Adrenal gland (tissue), 9 donors: ENCODE measurements at regions not wholly inside any gene's neighbourhood (a gene's known extent, or its start where the extent isn't known, plus 50 kb on each side); places are given as distances from the start of the nearest gene placed in this dataset.

Experiments used
- DNase-seq, 7 donors: peaks; one replicate each; pipeline ENCODE4 v3.0.0-alpha.2; 2019 to 2020
- H3K27ac ChIP-seq, 5 donors: fragments of 200-600 bp; sonication (generic) in 4 of 5; 1 replicate in 3 of 5; 2 replicates in 2 of 5; pipeline versions ENCODE4 v1.5.1 to v1.8.0; 2016 to 2020; ENCODE audit warnings: mild to moderate bottlenecking in 1 of 5
- H3K27me3 ChIP-seq: fragments of 200-600 bp; 2 replicates; pipeline ENCODE4 v1.8.0; 2021
- H3K36me3 ChIP-seq, 2 donors: fragments of 200-600 bp; replicated peaks in 1 of 2; 1 replicate in 1 of 2; 2 replicates in 1 of 2; pipeline versions ENCODE4 v1.5.1 to v1.8.0; 2018 to 2022
- H3K4me1 ChIP-seq, 2 donors: fragments of 200-600 bp; replicated peaks in 1 of 2; 1 replicate in 1 of 2; 2 replicates in 1 of 2; pipeline versions ENCODE4 v1.5.1 to v1.8.0; 2018 to 2021
- H3K4me3 ChIP-seq, 4 donors: fragments of 200-600 bp; sonication (generic) in 3 of 4; one replicate each; pipeline ENCODE4 v1.5.1; 2016 to 2018
- H3K9me3 ChIP-seq, 3 donors: fragments of 200-600 bp; sonication (generic) in 1 of 3; replicated peaks in 1 of 3; 1 replicate in 2 of 3; 2 replicates in 1 of 3; pipeline versions ENCODE4 v1.5.1 to v1.8.0; 2016 to 2021
- POLR2A ChIP-seq, 2 donors: fragments of 450-650 bp; IDR thresholded peaks; one replicate each; pipeline ENCODE4 v1.6.1; 2017; ENCODE audit warnings: antibody characterized with exemption in 2 of 2, mild to moderate bottlenecking in 2 of 2, moderate library complexity in 1 of 2
- WGBS, 4 donors: extraction: QIAGEN DNeasy Blood & Tissue Kit in 2 of 4; methylation state at CpG; one replicate each; pipeline versions ENCODE4 v1.1.5 to v1.1.7; 2013 to 2017; 5-methylcytosine and 5-hydroxymethylcytosine counted together
- intact Hi-C, 2 donors: fragments of 100-400 bp; cut with DNase I; formaldehyde crosslinking; loops; one replicate each; pipeline versions ENCODE4 v1.14.1 to v1.15.0; 2022 to 2023
- TF ChIP-seq, protein P1 (sequence below), 6 experiments: fragments of 450-650 bp in 4 of 6; fragments of 200-600 bp in 2 of 6; sonication (generic) in 1 of 6; IDR thresholded peaks; 1 replicate in 5 of 6; 2 replicates in 1 of 6; pipeline versions ENCODE4 v1.5.1 to v1.8.0; 2016 to 2021; ENCODE audit warnings: antibody characterized with exemption in 6 of 6, mild to moderate bottlenecking in 2 of 6, moderate library complexity in 1 of 6
- donor health status: healthy with polysubstance abuse.
- donor health status: Bipolar disorder and iron deficiency.
- donor health status: DM: yes; HTN: yes; CAD: no.
- donor health status: DM: no; HTN: no; CAD: no.
- donor health status: DM: no; HTN: no; CAD: no.

DNA sequence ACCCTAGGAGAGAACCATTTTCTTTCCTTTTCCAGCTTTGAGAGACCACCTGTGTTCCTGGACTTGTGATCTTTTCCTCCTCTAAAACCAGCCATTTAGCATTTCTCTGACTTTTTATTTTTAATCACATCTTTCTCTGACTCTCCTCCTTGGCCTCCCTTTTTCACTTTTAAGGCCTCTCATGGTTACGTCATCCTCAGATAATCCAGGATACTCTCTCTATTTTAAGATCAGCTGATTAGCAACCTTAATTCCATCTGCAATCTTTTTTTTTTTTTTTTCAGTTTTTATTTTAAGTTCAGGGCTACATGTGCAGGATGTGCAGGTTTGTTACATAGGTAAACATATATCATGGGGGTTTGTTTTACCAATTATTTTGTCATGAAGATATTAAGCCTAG, 54.0 kb downstream of the RFPL4B start:
- intact Hi-C loops, result no loop called here
- Histone ChIP-seq H3K4me1 (no peaks in the 10 kb centered on the region), H3K27ac (no peak overlapping the region), H3K27me3 (no peaks in the 10 kb centered on the region), H3K9me3 (no peaks in the 10 kb centered on the region), H3K36me3 (no peaks in the 10 kb centered on the region), H3K4me3 (no peak overlapping the region)
- 80 to 85% (median 83%) methylated on average over 1 of the region's 1 CpG for WGBS, 4 donors
- no peak for TF ChIP-seq POLR2A (IDR thresholded peaks at IDR 0.05)
- TF ChIP-seq, protein P1, sequence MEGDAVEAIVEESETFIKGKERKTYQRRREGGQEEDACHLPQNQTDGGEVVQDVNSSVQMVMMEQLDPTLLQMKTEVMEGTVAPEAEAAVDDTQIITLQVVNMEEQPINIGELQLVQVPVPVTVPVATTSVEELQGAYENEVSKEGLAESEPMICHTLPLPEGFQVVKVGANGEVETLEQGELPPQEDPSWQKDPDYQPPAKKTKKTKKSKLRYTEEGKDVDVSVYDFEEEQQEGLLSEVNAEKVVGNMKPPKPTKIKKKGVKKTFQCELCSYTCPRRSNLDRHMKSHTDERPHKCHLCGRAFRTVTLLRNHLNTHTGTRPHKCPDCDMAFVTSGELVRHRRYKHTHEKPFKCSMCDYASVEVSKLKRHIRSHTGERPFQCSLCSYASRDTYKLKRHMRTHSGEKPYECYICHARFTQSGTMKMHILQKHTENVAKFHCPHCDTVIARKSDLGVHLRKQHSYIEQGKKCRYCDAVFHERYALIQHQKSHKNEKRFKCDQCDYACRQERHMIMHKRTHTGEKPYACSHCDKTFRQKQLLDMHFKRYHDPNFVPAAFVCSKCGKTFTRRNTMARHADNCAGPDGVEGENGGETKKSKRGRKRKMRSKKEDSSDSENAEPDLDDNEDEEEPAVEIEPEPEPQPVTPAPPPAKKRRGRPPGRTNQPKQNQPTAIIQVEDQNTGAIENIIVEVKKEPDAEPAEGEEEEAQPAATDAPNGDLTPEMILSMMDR (IDR thresholded peaks at IDR 0.05), result no peak
- no peak for DNase-seq

DNA sequence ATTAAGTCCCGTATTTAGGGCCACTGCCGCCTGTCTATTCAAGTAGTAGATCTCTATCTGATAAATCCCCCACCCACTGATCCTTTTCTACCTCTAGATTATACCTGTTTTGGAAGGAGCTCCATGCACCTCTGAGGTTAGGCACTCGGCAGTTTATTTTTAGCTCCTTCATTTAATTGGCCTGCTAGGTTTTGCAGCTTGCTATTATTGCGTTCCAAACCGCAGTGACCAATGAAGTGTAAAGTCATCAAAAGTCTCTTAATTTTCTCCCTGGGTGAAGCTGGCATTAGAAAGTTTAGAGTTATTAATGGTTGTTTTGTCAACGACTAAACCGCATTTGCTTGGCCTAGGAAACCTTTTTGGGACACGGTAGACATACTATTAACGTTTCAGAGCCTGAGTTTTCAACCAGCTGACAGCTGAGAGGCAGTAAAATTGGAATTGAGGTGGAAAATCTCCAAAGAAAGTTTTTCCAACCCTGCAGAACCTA, 60.0 kb downstream of the RFPL4B start:
- no peak for TF ChIP-seq POLR2A (IDR thresholded peaks at IDR 0.05)
- TF ChIP-seq, protein P1 (IDR thresholded peaks at IDR 0.05), result no peak
- WGBS, 4 donors, result 74 to 85% (median 77%) methylated on average over 9 of the region's 9 CpGs
- H3K4me3 ChIP-seq, result no peak overlapping the region
- H3K27ac ChIP-seq, result no peak overlapping the region
- no peaks in the 10 kb centered on the region for H3K9me3 ChIP-seq
- H3K27me3 ChIP-seq, result no peaks in the 10 kb centered on the region
- no peaks in the 10 kb centered on the region for H3K4me1 ChIP-seq
- H3K36me3 ChIP-seq, result no peaks in the 10 kb centered on the region
- no peak for DNase-seq
- intact Hi-C loops, result no loop called here

DNA sequence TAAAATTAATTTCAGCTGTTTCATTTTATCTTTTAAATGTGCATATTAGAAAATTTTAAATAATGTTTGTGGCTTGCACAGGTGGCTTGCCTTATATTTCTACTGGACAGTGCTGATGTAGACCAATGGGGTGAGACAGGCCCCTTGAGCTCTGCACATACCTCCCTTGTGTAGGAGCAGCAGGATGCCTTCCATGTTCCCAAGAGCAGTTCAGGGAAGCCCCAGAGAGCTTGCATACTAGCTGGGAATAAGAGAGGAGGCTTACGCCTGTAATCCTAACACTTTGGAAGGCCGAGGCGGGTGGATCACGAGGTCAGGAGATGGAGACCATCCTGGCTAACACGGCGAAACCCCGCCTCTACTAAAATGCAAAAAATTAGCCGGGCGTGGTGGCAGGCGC, 61.4 kb downstream of the RFPL4B start:
- 83 to 89% (median 88%) methylated on average over 10 of the region's 10 CpGs for WGBS, 4 donors
- intact Hi-C loops, result no loop called here
- no peaks in the 10 kb centered on the region for H3K27me3 ChIP-seq
- H3K9me3 ChIP-seq, result no peaks in the 10 kb centered on the region
- DNase-seq, result no peak
- no peaks in the 10 kb centered on the region for H3K4me1 ChIP-seq
- no peak overlapping the region for H3K27ac ChIP-seq
- no peak for TF ChIP-seq POLR2A (IDR thresholded peaks at IDR 0.05)
- TF ChIP-seq, protein P1 (IDR thresholded peaks at IDR 0.05), result no peak
- H3K4me3 ChIP-seq, result no peak overlapping the region
- no peaks in the 10 kb centered on the region for H3K36me3 ChIP-seq

GRCh38 chr6:112409311-112409710, 62.2 kb downstream of the RFPL4B start:
- intact Hi-C loops, result no loop called here
- Histone ChIP-seq H3K36me3 (no peaks in the 10 kb centered on the region), H3K9me3 (no peaks in the 10 kb centered on the region), H3K4me1 (no peaks in the 10 kb centered on the region), H3K4me3 (no peak overlapping the region), H3K27ac (no peak overlapping the region), H3K27me3 (no peaks in the 10 kb centered on the region)
- TF ChIP-seq, protein P1 (IDR thresholded peaks at IDR 0.05), result no peak
- no peak for TF ChIP-seq POLR2A (IDR thresholded peaks at IDR 0.05)
- DNase-seq, result no peak
- 47 to 63% (median 62%) methylated on average over 2 of the region's 2 CpGs for WGBS, 4 donors
